ENCODE measurements at regions not wholly inside any gene's neighbourhood (a gene's known extent, or its start where the extent isn't known, plus 50 kb on each side); places are given as distances from the start of the nearest gene placed in this dataset.

DNA sequence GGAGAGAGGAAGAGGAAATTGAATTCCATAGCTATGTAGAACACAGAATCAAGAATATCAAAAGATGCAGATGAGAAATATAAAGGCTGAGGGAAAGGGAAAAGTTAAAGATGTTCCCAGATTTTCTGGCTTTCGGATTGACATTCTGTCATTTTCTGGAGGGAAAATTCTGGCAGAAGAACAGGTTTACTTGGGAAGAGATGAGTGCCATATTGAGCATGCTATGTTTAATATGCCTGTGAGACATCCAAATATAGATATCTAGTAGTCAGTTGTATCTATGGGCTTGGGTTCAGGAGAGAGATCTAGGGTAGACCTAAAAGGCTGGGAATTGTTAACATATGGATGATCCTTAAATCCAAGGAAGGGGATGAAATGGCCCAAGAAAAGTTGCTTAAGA, 181.9 kb upstream of the ARG1 start:
- DNase-seq (ENCODE audit: low read depth in 1 of 2, low spot score in 2 of 2) (no peak), FAIRE-seq (no peak)
- no peak overlapping the region for H2BK15ac ChIP-seq (ENCODE audit: low read length)
- POLR2A ChIA-PET (ENCODE audit: partially characterized antibody), result no interaction called here
- TF ChIP-seq SUZ12 (IDR thresholded peaks at IDR 0.05; ENCODE audit: low read length), result no peak
- no peaks in the 10 kb centered on the region for H3K79me2 ChIP-seq (ENCODE audit: control insufficient read depth in 1 of 2, insufficient read depth in 2 of 2, low read length in 2 of 2)
- no peaks in the 10 kb centered on the region for H3K9me3 ChIP-seq (ENCODE audit: insufficient read depth in 2 of 2, low read depth in 1 of 2, low read length in 1 of 2)
- H3K79me1 ChIP-seq (ENCODE audit: low read depth, low read length), result no peaks in the 10 kb centered on the region
- CTCF ChIA-PET (ENCODE audit: partially characterized antibody), result no interaction called here
- no peak overlapping the region for H2AK5ac ChIP-seq (ENCODE audit: low read depth, low read length)
- H3K27ac ChIP-seq (ENCODE audit: low read depth, low read length), result no peak overlapping the region
- no peak overlapping the region for H3K23ac ChIP-seq (ENCODE audit: insufficient read length)
- H3K9ac ChIP-seq (replicated peaks in 1 of 4; ENCODE audit: extremely low read depth in 1 of 4, low read depth in 3 of 4, low read length in 3 of 4), result no peak overlapping the region
- H3K18ac ChIP-seq (ENCODE audit: extremely low read depth, low read length), result no peak overlapping the region
- H3K23me2 ChIP-seq (ENCODE audit: low read depth, low read length), result no peaks in the 10 kb centered on the region
- H2BK120ac ChIP-seq (replicated peaks; ENCODE audit: low read depth, low read length), result no peak overlapping the region
- no peak overlapping the region for H4K91ac ChIP-seq (replicated peaks; ENCODE audit: insufficient read length, low read length)
- H2BK5ac ChIP-seq (ENCODE audit: low read depth, low read length), result no peak overlapping the region
- no peaks in the 10 kb centered on the region; a peak in 1 of 7 replicates for H3K4me1 ChIP-seq (replicated peaks in 1 of 4; ENCODE audit: control insufficient read depth in 3 of 4, insufficient read depth in 4 of 4, low read length in 3 of 4)
- H3K4ac ChIP-seq (replicated peaks; ENCODE audit: insufficient read length, low read depth, low read length), result no peak overlapping the region
- H3K14ac ChIP-seq (ENCODE audit: insufficient read length), result no peak overlapping the region
- H3K4me2 ChIP-seq (ENCODE audit: insufficient read depth in 1 of 2, low read depth in 2 of 2, low read length in 2 of 2), result no peak overlapping the region
- H2BK12ac ChIP-seq (ENCODE audit: low read depth, low read length), result no peak overlapping the region
- no peaks in the 10 kb centered on the region for H3K36me3 ChIP-seq (ENCODE audit: control insufficient read depth in 2 of 4, insufficient read depth in 4 of 4, low read length in 3 of 4)
- no peak overlapping the region for H4K5ac ChIP-seq (ENCODE audit: insufficient read length, low read depth, low read length)
- no peaks in the 10 kb centered on the region; a peak in 2 of 7 replicates for H3K27me3 ChIP-seq (replicated peaks in 1 of 4; ENCODE audit: control insufficient read depth in 3 of 4, extremely low read depth in 1 of 4, insufficient read depth in 3 of 4, low read length in 3 of 4)
- no peak overlapping the region for H4K8ac ChIP-seq (ENCODE audit: extremely low read depth, insufficient read depth, low read length)
- H3K56ac ChIP-seq (replicated peaks; ENCODE audit: insufficient read length, low read depth, low read length), result no peak overlapping the region
- H2BK20ac ChIP-seq (ENCODE audit: low read length), result no peak overlapping the region
- 93% methylated on average over 1 of the region's 1 CpG; no CpG with 5 or more reads in 1 of the 2 experiments for WGBS, 2 experiments (ENCODE audit: extremely low coverage in 1 of 2, insufficient coverage in 1 of 2, insufficient read length in 1 of 2, insufficient replicate concordance in 2 of 2, low coverage in 1 of 2, low lambda C conversion rate in 2 of 2, missing lambda C conversion rate in 1 of 2)
- no peak overlapping the region for H3K4me3 ChIP-seq (ENCODE audit: extremely low read depth in 1 of 4, insufficient read depth in 2 of 4, low read depth in 3 of 4, low read length in 4 of 4)
- H4K20me1 ChIP-seq (replicated peaks in 1 of 2; ENCODE audit: control insufficient read depth in 1 of 2, insufficient read depth in 2 of 2, low read length in 2 of 2), result no peaks in the 10 kb centered on the region
- H2AFZ ChIP-seq (ENCODE audit: low read length), result no peak overlapping the region
